Ascending aorta (tissue), 2 donors: ENCODE measurements at regions not wholly inside any gene's neighbourhood (a gene's known extent, or its start where the extent isn't known, plus 50 kb on each side); places are given as distances from the start of the nearest gene placed in this dataset.

ENCODE experiments used
- DNase-seq, 2 donors: peaks; one replicate each; pipeline ENCODE4 v3.0.0-alpha.2; 2019; ENCODE audit warnings: low spot score in 2 of 2
- H3K27ac ChIP-seq, 2 donors: fragments of 200-600 bp; sonication (generic); one replicate each; pipeline ENCODE4 v1.5.1; 2016 to 2017; ENCODE audit warnings: mild to moderate bottlenecking in 1 of 2
- H3K27me3 ChIP-seq: fragments of 200-600 bp; sonication (generic); one replicate; pipeline ENCODE4 v1.5.1; 2017
- H3K36me3 ChIP-seq, 2 donors: fragments of 200-600 bp; sonication (generic); one replicate each; pipeline ENCODE4 v1.5.1; 2016
- H3K4me1 ChIP-seq, 2 donors: fragments of 200-600 bp; sonication (generic); one replicate each; pipeline ENCODE4 v1.5.1; 2016 to 2017; ENCODE audit warnings: mild to moderate bottlenecking in 1 of 2
- H3K4me3 ChIP-seq, 2 donors: fragments of 200-600 bp; sonication (generic); one replicate each; pipeline ENCODE4 v1.5.1; 2016 to 2017; ENCODE audit warnings: mild to moderate bottlenecking in 1 of 2
- H3K9me3 ChIP-seq, 2 donors: fragments of 200-600 bp; sonication (generic); one replicate each; pipeline ENCODE4 v1.5.1; 2016
- intact Hi-C: fragments of 100-400 bp; cut with DNase I; formaldehyde crosslinking; loops from one replicate; pipeline ENCODE4 v1.15.1; 2023
- TF ChIP-seq, protein P1 (sequence below), 3 experiments: fragments of 200-600 bp in 2 of 3; fragments of 450-650 bp in 1 of 3; sonication (generic) in 2 of 3; IDR thresholded peaks; one replicate each; pipeline ENCODE4 v1.5.1; 2016 to 2019; ENCODE audit warnings: antibody characterized with exemption in 3 of 3, mild to moderate bottlenecking in 1 of 3, moderate library complexity in 1 of 3

GRCh38 chr12:73057428-73057827, 785.3 kb downstream of the TRHDE start:
- intact Hi-C loops = no loop called here
- Histone ChIP-seq H3K9me3 (no peaks in the 10 kb centered on the region), H3K27me3 (no peaks in the 10 kb centered on the region), H3K36me3 (no peaks in the 10 kb centered on the region), H3K4me3 (no peak overlapping the region), H3K27ac (no peak overlapping the region), H3K4me1 (no peaks in the 10 kb centered on the region)
- DNase-seq = no peak
- TF ChIP-seq, protein P1, sequence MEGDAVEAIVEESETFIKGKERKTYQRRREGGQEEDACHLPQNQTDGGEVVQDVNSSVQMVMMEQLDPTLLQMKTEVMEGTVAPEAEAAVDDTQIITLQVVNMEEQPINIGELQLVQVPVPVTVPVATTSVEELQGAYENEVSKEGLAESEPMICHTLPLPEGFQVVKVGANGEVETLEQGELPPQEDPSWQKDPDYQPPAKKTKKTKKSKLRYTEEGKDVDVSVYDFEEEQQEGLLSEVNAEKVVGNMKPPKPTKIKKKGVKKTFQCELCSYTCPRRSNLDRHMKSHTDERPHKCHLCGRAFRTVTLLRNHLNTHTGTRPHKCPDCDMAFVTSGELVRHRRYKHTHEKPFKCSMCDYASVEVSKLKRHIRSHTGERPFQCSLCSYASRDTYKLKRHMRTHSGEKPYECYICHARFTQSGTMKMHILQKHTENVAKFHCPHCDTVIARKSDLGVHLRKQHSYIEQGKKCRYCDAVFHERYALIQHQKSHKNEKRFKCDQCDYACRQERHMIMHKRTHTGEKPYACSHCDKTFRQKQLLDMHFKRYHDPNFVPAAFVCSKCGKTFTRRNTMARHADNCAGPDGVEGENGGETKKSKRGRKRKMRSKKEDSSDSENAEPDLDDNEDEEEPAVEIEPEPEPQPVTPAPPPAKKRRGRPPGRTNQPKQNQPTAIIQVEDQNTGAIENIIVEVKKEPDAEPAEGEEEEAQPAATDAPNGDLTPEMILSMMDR (IDR thresholded peaks at IDR 0.05) = no peak

- no peak for DNase-seq
- Histone ChIP-seq H3K27me3 (no peaks in the 10 kb centered on the region), H3K27ac (no peak overlapping the region), H3K36me3 (no peaks in the 10 kb centered on the region), H3K4me3 (no peak overlapping the region), H3K9me3 (no peaks in the 10 kb centered on the region), H3K4me1 (no peaks in the 10 kb centered on the region)
- intact Hi-C loops = no loop called here
- TF ChIP-seq, protein P1 (IDR thresholded peaks at IDR 0.05) = no peak
Measured at GRCh38 chr12:73065913-73066312, 793.7 kb downstream of the TRHDE start.

DNA sequence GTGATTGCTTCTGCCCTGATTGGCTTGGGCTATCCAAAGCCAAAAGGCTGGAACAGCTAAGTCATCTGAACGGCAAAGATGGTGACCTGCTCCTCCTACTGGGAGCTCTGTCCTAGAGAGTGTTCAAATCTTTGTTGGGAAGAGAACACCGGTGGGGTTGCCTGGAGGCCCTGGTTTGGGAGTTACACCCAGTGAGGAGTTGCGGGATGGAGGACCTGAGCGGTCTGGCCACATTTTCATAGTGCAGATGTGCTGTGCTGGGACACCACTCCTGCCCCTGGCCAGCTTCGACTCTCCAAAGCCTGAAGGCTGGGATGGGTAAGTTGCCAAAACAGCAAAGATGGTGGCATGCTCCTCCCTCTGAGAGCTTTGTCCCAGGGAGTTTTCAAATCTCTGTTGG, 795.4 kb downstream of the TRHDE start:
- DNase-seq = no peak
- Histone ChIP-seq H3K4me1 (no peaks in the 10 kb centered on the region), H3K9me3 (no peaks in the 10 kb centered on the region), H3K36me3 (no peaks in the 10 kb centered on the region), H3K4me3 (no peak overlapping the region), H3K27me3 (no peaks in the 10 kb centered on the region), H3K27ac (no peak overlapping the region)
- intact Hi-C loops = no loop called here
- TF ChIP-seq, protein P1 (IDR thresholded peaks at IDR 0.05) = no peak

DNA sequence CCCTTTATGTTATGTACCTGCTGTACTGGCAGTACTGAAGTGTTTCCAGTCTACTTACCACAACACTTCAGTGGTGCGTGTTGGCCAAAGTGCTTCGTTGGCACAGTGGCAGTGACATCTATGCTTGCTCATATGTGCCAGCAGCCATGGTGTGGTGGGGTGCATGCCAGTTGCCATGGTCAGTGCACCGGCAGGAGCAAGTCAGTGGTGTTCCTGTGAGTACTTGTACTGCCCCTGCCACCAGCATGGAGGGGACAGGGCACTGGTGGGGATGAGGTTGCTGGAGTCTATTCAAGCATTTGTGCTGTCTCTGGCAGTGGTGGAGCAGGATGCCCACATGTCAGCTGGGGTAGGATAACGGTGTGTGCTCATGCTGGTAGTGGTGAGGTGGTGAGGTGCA, 800.0 kb downstream of the TRHDE start:
- no peak for DNase-seq
- Histone ChIP-seq H3K27ac (no peak overlapping the region), H3K36me3 (no peaks in the 10 kb centered on the region), H3K9me3 (no peaks in the 10 kb centered on the region), H3K4me3 (no peak overlapping the region), H3K27me3 (no peaks in the 10 kb centered on the region), H3K4me1 (no peaks in the 10 kb centered on the region)
- intact Hi-C loops = no loop called here
- TF ChIP-seq, protein P1 (IDR thresholded peaks at IDR 0.05) = no peak

GRCh38 chr12:73076760-73077159, 804.6 kb downstream of the TRHDE start:
- TF ChIP-seq, protein P1 (IDR thresholded peaks at IDR 0.05) = no peak
- no peaks in the 10 kb centered on the region for H3K4me1 ChIP-seq
- no peak for DNase-seq
- H3K27me3 ChIP-seq = no peaks in the 10 kb centered on the region
- no peak overlapping the region for H3K27ac ChIP-seq
- intact Hi-C loops = no loop called here
- H3K9me3 ChIP-seq = no peaks in the 10 kb centered on the region
- no peaks in the 10 kb centered on the region for H3K36me3 ChIP-seq
- no peak overlapping the region for H3K4me3 ChIP-seq

DNA sequence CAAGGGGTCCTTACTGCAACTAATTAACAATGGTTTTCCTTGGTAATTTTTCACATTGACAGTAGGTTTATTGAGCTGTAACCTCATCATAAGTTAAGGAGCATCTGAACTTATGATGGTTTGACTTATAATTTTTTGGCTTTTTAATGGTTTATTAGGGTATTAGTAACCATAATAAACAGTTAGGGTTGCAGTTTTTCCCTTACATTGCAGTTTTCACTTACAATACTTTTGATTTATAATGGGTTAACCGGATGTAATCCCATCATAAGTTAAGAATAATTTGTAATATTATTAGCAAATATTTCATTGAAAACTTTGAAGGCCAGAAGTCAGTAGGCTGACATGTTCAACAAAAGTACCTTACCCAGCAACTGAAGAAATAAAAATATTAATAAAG, 811.6 kb downstream of the TRHDE start:
- no peak for DNase-seq
- intact Hi-C loops = no loop called here
- no peaks in the 10 kb centered on the region for H3K36me3 ChIP-seq
- no peaks in the 10 kb centered on the region for H3K4me1 ChIP-seq
- no peak overlapping the region for H3K4me3 ChIP-seq
- H3K27me3 ChIP-seq = no peaks in the 10 kb centered on the region
- H3K9me3 ChIP-seq = no peaks in the 10 kb centered on the region
- TF ChIP-seq, protein P1 (IDR thresholded peaks at IDR 0.05) = no peak
- H3K27ac ChIP-seq = no peak overlapping the region
